ENCODE measurements at regions not wholly inside any gene's neighbourhood (a gene's known extent, or its start where the extent isn't known, plus 50 kb on each side); places are given as distances from the start of the nearest gene placed in this dataset.

DNA sequence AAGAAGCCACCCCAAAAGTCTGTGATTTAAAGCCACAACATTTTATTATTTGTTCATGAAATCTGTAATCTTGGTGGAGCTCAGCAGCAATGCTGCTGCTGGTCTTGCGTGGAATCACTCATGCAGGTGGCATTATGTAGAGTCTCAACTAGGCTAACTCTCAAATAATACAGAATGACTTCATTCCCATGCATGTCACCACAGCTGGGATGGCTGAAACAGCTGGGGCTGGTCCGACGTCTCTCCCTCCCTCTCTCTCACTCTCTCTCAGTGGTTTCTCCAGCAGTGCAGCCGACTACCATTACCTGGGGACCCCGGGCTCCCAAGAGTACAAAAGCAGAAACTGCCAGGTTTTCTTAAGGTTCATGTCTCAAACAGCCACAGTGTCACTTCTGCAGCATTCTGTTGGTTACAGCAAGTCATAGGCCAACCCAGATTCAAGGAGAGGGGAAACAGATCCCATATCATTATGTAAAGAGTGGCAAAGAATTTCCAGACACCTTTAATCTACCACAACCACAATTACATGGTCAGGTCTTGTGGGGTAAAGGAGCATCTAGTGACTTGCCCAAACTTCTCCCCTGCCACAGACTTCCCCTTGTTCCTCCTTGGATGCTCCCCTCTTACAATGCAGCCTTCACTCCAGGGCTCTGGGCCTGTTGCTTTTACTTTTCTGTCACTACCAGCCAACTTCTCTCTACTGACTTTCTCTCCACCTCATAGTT lies 192.0 kb upstream of the HMGA2 start:
- Histone ChIP-seq H3K79me2 (ENCODE audit: control insufficient read depth, insufficient read depth, low read length) (no peaks in the 10 kb centered on the region), H3K4me2 (ENCODE audit: insufficient read depth, low read length) (peak overlapping the region; percentile 0), H3K36me3 (ENCODE audit: control insufficient read depth in 2 of 2, extremely low read depth in 1 of 2, insufficient read depth in 2 of 2, low read length in 2 of 2) (no peaks in the 10 kb centered on the region), H3K9me1 (replicated peaks; ENCODE audit: control insufficient read depth, extremely low read depth, insufficient read depth, low read length) (no peaks in the 10 kb centered on the region), H3K9ac (replicated peaks; ENCODE audit: extremely low read depth, insufficient read depth, low read length) (peak overlapping the region; percentile 72), H3K9me3 (replicated peaks; ENCODE audit: control insufficient read depth, insufficient read depth, low read length) (no peaks in the 10 kb centered on the region), H2AFZ (ENCODE audit: low read depth, low read length) (no peak overlapping the region), H3K27ac (ENCODE audit: insufficient read depth, low read depth, low read length) (peak overlapping the region; percentile 87), H4K20me1 (replicated peaks; ENCODE audit: control insufficient read depth, extremely low read depth, insufficient read depth, low read length) (no peaks in the 10 kb centered on the region), H3K27me3 (ENCODE audit: control insufficient read depth in 2 of 2, insufficient read depth in 2 of 2, low read length in 2 of 2) (no peaks in the 10 kb centered on the region), H3K4me1 (ENCODE audit: control insufficient read depth, extremely low read depth, insufficient read depth, low read length) (peaks cover 62% of the 10 kb centered on the region), H3K4me3 (replicated peaks in 1 of 3; ENCODE audit: insufficient read depth in 1 of 3, low read depth in 1 of 3, low read length in 3 of 3) (no peak overlapping the region)
- TF ChIP-seq MYC (IDR thresholded peaks at IDR 0.05; ENCODE audit: low read depth, low read length) (no peak), FOS (IDR thresholded peaks at IDR 0.05; ENCODE audit: borderline replicate concordance, insufficient read depth, low read length) (no peak), EZH2 (IDR thresholded peaks at IDR 0.05; ENCODE audit: borderline replicate concordance, low read depth, low read length, severe bottlenecking) (no peak), POLR2AphosphoS5 (IDR thresholded peaks at IDR 0.05; ENCODE audit: insufficient read depth, low read depth, low read length) (peak; percentile 6), GATA2 (IDR thresholded peaks at IDR 0.05; ENCODE audit: insufficient read depth, insufficient read length, low read depth, low read length) (no peak)
- TF ChIP-seq, protein P1, sequence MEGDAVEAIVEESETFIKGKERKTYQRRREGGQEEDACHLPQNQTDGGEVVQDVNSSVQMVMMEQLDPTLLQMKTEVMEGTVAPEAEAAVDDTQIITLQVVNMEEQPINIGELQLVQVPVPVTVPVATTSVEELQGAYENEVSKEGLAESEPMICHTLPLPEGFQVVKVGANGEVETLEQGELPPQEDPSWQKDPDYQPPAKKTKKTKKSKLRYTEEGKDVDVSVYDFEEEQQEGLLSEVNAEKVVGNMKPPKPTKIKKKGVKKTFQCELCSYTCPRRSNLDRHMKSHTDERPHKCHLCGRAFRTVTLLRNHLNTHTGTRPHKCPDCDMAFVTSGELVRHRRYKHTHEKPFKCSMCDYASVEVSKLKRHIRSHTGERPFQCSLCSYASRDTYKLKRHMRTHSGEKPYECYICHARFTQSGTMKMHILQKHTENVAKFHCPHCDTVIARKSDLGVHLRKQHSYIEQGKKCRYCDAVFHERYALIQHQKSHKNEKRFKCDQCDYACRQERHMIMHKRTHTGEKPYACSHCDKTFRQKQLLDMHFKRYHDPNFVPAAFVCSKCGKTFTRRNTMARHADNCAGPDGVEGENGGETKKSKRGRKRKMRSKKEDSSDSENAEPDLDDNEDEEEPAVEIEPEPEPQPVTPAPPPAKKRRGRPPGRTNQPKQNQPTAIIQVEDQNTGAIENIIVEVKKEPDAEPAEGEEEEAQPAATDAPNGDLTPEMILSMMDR (IDR thresholded peaks at IDR 0.05; ENCODE audit: extremely low read depth in 1 of 2, insufficient read depth in 1 of 2, low read depth in 1 of 2, low read length in 2 of 2): no peak
- TF ChIP-seq, protein P2, sequence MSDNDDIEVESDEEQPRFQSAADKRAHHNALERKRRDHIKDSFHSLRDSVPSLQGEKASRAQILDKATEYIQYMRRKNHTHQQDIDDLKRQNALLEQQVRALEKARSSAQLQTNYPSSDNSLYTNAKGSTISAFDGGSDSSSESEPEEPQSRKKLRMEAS (IDR thresholded peaks at IDR 0.05; ENCODE audit: insufficient read depth, insufficient read length): no peak
- CTCF ChIA-PET: interaction anchor here (0.7 to 2.1 kb wide), 4 partner anchors 23 to 75 kb away, joined by 3 to 12 read pairs (median 4); no protein-coding TSS in a partner anchor
- POLR2A ChIA-PET: interaction anchor here (1.0 kb wide), 2 partner anchors 23 to 30 kb away, joined by 3 read pairs; no protein-coding TSS in a partner anchor
- intact Hi-C loops (cut with micrococcal nuclease): no loop called here
- DNase-seq (ENCODE audit: low read depth, low spot score) (no peak), FAIRE-seq (no peak)
- BruUV-seq (replicated peaks): TSS peak; percentile 41
- dilution Hi-C loops (cut with MboI; ENCODE audit: extremely low pct_ligation_motif_present, low sequenced_read_pairs): no loop called here
